LNCAP (cell line): ENCODE measurements at regions not wholly inside any gene's neighbourhood (a gene's known extent, or its start where the extent isn't known, plus 50 kb on each side); places are given as distances from the start of the nearest gene placed in this dataset.

Source experiments
- CTCF ChIP-seq: fragments of 450-650 bp; IDR thresholded peaks from 2 replicates; pipeline ENCODE4 v1.5.1; 2017; ENCODE audit warnings: mild to moderate bottlenecking

- no peak for TF ChIP-seq CTCF
Observed at GRCh38 chr1:184909019-184909418, 65.3 kb downstream of the NIBAN1 start.

- TF ChIP-seq CTCF = no peak
Observed at GRCh38 chr1:184908506-184908905, 65.8 kb downstream of the NIBAN1 start.

DNA sequence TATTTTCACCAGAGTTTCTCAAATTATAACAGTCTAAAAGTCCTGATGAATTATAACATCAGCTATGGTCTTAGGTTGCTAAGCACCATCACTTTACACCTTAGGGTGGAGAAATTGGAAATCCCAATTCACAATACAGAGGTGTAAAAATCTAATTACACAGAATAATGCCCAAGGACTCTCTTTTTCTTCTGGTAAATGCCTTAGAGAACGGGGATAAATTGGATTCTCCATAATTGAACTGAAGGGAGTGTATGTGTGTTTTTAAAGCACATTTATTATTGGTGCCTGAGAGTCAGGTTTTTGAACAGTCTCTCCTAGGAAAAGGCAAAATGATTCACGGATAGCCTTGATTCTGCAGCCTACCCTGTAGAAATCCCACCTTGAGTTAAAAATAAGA is 66.8 kb downstream of the NIBAN1 start:
- TF ChIP-seq CTCF = no peak

DNA sequence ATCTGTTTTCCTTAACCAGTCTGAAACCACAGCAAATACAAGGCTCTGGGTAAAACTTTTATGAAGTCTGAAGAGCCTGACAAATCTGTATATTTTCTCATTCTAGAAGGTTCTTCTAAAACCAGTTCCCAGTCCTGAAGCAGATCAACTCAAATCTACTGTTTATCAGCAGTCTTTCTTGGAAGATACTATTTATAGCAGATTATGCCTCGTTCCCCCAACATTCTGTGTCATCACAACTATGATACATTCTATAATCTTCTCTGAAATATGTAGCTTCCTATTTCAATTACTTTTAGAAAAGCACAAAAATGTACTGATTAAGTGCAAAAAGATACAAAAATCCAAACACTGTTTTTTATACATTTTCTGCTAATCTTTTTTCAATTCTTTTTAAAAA is 67.5 kb downstream of the NIBAN1 start:
- no peak for TF ChIP-seq CTCF

DNA sequence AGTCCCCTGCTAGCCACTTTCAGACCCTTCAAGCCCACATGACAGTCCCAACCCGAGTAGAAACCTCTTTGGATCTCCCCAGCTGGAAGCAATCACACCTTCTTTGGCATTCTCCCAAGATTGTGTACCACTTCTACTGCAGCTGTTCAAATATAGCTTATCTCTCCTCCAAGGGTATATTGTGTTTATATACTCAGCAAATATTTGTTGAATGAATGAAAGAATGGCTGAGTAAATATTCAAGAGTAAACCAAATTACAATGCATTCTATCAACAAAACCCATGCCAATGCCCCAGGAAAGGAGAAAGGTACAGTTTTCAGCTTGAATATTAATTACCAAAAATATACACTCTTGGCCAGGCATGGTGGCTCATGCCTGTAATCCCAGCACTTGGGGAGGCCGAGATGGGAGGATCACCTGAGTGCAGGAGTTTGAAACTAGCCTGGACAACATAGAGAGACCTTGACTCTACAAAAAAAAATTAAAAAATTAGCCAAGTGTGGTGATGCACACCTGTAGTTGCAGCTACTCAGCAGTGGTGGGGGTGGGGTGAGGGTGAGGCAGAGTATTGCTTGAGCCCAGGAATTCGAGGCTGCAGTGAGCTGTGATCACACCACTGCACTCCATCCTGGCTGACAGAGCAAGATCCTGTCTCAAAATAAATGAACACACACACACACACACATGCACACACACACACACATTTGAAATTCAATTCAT is 68.5 kb downstream of the NIBAN1 start:
- TF ChIP-seq CTCF = no peak

DNA sequence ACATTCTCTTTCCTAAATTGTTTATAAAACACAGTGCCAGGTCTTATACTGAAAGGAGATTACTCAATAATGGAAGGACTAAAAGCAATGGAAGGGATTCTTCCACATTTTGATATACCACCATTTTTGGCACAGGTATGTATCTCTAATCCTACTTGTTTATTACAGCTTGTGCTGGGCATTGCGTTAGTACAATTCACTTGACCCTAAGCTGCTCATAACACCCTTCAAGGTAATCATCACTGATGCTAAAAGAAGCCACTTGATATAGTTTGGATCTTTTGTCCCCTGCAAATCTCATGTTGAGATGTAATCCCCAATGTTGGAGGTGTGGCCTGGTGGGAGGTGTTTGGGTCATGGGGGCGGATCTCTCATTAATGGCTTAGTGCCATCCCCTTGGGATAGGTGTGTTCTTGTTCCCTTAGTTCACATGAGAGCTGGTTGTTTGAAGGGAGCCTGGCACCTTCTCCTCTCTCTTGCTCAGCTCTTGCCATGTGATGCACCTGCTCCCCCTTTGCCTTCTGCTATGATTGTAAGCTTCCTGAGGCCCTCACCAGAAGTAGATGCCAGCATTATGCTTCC is 71.1 kb downstream of the NIBAN1 start:
- no peak for TF ChIP-seq CTCF

DNA sequence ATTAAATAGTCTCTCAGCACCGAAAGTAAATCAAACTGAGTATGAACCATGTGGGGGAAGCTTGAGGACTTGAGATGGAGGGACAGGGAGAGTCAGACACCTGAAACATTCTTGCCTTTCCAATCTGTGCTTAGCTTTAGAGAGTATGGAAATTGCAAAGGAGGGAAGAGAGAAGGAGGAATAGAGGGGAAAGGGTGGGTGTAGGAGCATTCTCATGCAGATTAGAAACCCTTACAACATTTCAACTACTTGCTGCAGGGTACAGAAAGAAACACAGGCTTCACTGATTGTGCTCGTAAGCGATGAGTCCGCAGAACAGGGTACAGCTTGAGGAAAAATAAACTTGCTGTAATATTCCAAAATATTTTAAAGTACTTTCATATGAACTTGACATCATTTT is 73.8 kb downstream of the NIBAN1 start:
- TF ChIP-seq CTCF = no peak
